ENCODE measurements at regions not wholly inside any gene's neighbourhood (a gene's known extent, or its start where the extent isn't known, plus 50 kb on each side); places are given as distances from the start of the nearest gene placed in this dataset.
"Not testable (repeated sequence)": the region's sequence is repeated elsewhere in the genome, so short reads cannot be mapped to it uniquely, and the experiment has no call there.

- TF ChIP-seq EZH2 (IDR thresholded peaks at IDR 0.05; ENCODE audit: low read length, missing control alignments), result no peak
- TF ChIP-seq, protein P1, sequence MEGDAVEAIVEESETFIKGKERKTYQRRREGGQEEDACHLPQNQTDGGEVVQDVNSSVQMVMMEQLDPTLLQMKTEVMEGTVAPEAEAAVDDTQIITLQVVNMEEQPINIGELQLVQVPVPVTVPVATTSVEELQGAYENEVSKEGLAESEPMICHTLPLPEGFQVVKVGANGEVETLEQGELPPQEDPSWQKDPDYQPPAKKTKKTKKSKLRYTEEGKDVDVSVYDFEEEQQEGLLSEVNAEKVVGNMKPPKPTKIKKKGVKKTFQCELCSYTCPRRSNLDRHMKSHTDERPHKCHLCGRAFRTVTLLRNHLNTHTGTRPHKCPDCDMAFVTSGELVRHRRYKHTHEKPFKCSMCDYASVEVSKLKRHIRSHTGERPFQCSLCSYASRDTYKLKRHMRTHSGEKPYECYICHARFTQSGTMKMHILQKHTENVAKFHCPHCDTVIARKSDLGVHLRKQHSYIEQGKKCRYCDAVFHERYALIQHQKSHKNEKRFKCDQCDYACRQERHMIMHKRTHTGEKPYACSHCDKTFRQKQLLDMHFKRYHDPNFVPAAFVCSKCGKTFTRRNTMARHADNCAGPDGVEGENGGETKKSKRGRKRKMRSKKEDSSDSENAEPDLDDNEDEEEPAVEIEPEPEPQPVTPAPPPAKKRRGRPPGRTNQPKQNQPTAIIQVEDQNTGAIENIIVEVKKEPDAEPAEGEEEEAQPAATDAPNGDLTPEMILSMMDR (conservative IDR thresholded peaks at IDR 0.05 in 1 of 2, IDR thresholded peaks at IDR 0.05 in 1 of 2; ENCODE audit: low read depth in 1 of 2, low read length in 2 of 2), result no peak
- H3K4me3 ChIP-seq (replicated peaks in 1 of 4; ENCODE audit: control extremely low read depth in 1 of 4, insufficient read depth in 1 of 4, low read depth in 3 of 4, low read length in 4 of 4), result no peak overlapping the region
- H3K4me2 ChIP-seq (ENCODE audit: extremely low read depth, insufficient read depth, low read length), result no peak overlapping the region
These were observed 124.8 kb upstream of the CCNG1 start for GRCh38 chr5:163312598-163312997.

GRCh38 chr5:163313049-163313448 is 124.3 kb upstream of the CCNG1 start:
- H3K79me2 ChIP-seq (ENCODE audit: control insufficient read depth, insufficient read depth, low read length); H3K36me3 ChIP-seq (ENCODE audit: control insufficient read depth, insufficient read depth, low read length); H2AFZ ChIP-seq (ENCODE audit: low read length); H3K9me3 ChIP-seq (ENCODE audit: control insufficient read depth, insufficient read depth, low read depth, low read length); H3K4me2 ChIP-seq (ENCODE audit: extremely low read depth, insufficient read depth, low read length); DNase-seq (ENCODE audit: low read depth in 2 of 2); H3K27me3 ChIP-seq (ENCODE audit: control insufficient read depth, insufficient read depth, low read length); H3K27ac ChIP-seq (ENCODE audit: insufficient read depth, low read length); H3K4me3 ChIP-seq (replicated peaks in 1 of 4; ENCODE audit: control extremely low read depth in 1 of 4, insufficient read depth in 1 of 4, low read depth in 3 of 4, low read length in 4 of 4); H4K20me1 ChIP-seq (ENCODE audit: control insufficient read depth, extremely low read depth, insufficient read depth, low read length); H3K9ac ChIP-seq (ENCODE audit: insufficient read depth, low read length); H3K4me1 ChIP-seq (ENCODE audit: control insufficient read depth, extremely low read depth, insufficient read depth, low read length): not testable (repeated sequence)

More at GRCh38 chr5:163312598-163312997, 124.8 kb upstream of the CCNG1 start:
- Histone ChIP-seq H3K4me1 (ENCODE audit: control insufficient read depth, extremely low read depth, insufficient read depth, low read length) (no peaks in the 10 kb centered on the region), H3K79me2 (ENCODE audit: control insufficient read depth, insufficient read depth, low read length) (no peaks in the 10 kb centered on the region), H2AFZ (ENCODE audit: low read length) (no peak overlapping the region), H3K27ac (ENCODE audit: insufficient read depth, low read length) (no peak overlapping the region), H3K27me3 (ENCODE audit: control insufficient read depth, insufficient read depth, low read length) (no peaks in the 10 kb centered on the region), H3K9me3 (ENCODE audit: control insufficient read depth, insufficient read depth, low read depth, low read length) (no peaks in the 10 kb centered on the region), H3K9ac (ENCODE audit: insufficient read depth, low read length) (no peak overlapping the region), H3K36me3 (ENCODE audit: control insufficient read depth, insufficient read depth, low read length) (no peaks in the 10 kb centered on the region), H4K20me1 (ENCODE audit: control insufficient read depth, extremely low read depth, insufficient read depth, low read length) (no peaks in the 10 kb centered on the region)
- DNase-seq (ENCODE audit: low read depth in 2 of 2), result no peak

GRCh38 chr5:163316374-163316773 is 121.0 kb upstream of the CCNG1 start:
- not testable (repeated sequence) for H3K36me3 ChIP-seq (ENCODE audit: control insufficient read depth, insufficient read depth, low read length); H3K79me2 ChIP-seq (ENCODE audit: control insufficient read depth, insufficient read depth, low read length); H3K4me1 ChIP-seq (ENCODE audit: control insufficient read depth, extremely low read depth, insufficient read depth, low read length); H3K4me3 ChIP-seq (replicated peaks in 1 of 4; ENCODE audit: control extremely low read depth in 1 of 4, insufficient read depth in 1 of 4, low read depth in 3 of 4, low read length in 4 of 4); H3K9me3 ChIP-seq (ENCODE audit: control insufficient read depth, insufficient read depth, low read depth, low read length); H3K9ac ChIP-seq (ENCODE audit: insufficient read depth, low read length); H4K20me1 ChIP-seq (ENCODE audit: control insufficient read depth, extremely low read depth, insufficient read depth, low read length); H3K4me2 ChIP-seq (ENCODE audit: extremely low read depth, insufficient read depth, low read length); H3K27ac ChIP-seq (ENCODE audit: insufficient read depth, low read length); H2AFZ ChIP-seq (ENCODE audit: low read length); DNase-seq (ENCODE audit: low read depth in 2 of 2); H3K27me3 ChIP-seq (ENCODE audit: control insufficient read depth, insufficient read depth, low read length)

GRCh38 chr5:163318707-163319106 is 118.7 kb upstream of the CCNG1 start:
- no peak overlapping the region for H3K4me3 ChIP-seq (replicated peaks in 1 of 4; ENCODE audit: control extremely low read depth in 1 of 4, insufficient read depth in 1 of 4, low read depth in 3 of 4, low read length in 4 of 4)
- TF ChIP-seq, protein P1 (conservative IDR thresholded peaks at IDR 0.05 in 1 of 2, IDR thresholded peaks at IDR 0.05 in 1 of 2; ENCODE audit: low read depth in 1 of 2, low read length in 2 of 2), result no peak
- no peak overlapping the region for H3K9ac ChIP-seq (ENCODE audit: insufficient read depth, low read length)
- no peaks in the 10 kb centered on the region for H3K36me3 ChIP-seq (ENCODE audit: control insufficient read depth, insufficient read depth, low read length)
- no peak for DNase-seq (ENCODE audit: low read depth in 2 of 2)
- H3K9me3 ChIP-seq (ENCODE audit: control insufficient read depth, insufficient read depth, low read depth, low read length), result no peaks in the 10 kb centered on the region
- H4K20me1 ChIP-seq (ENCODE audit: control insufficient read depth, extremely low read depth, insufficient read depth, low read length), result no peaks in the 10 kb centered on the region
- no peak overlapping the region for H2AFZ ChIP-seq (ENCODE audit: low read length)
- no peaks in the 10 kb centered on the region for H3K27me3 ChIP-seq (ENCODE audit: control insufficient read depth, insufficient read depth, low read length)
- no peaks in the 10 kb centered on the region for H3K79me2 ChIP-seq (ENCODE audit: control insufficient read depth, insufficient read depth, low read length)
- H3K4me1 ChIP-seq (ENCODE audit: control insufficient read depth, extremely low read depth, insufficient read depth, low read length), result no peaks in the 10 kb centered on the region
- H3K4me2 ChIP-seq (ENCODE audit: extremely low read depth, insufficient read depth, low read length), result no peak overlapping the region
- no peak overlapping the region for H3K27ac ChIP-seq (ENCODE audit: insufficient read depth, low read length)
